Activated T-cell treated with anti-CD3 and anti-CD28 coated beads for 48 hours (primary cell): ENCODE measurements at regions not wholly inside any gene's neighbourhood (a gene's known extent, or its start where the extent isn't known, plus 50 kb on each side); places are given as distances from the start of the nearest gene placed in this dataset.

ENCODE experiments used
- DNase-seq: peaks from one replicate; pipeline ENCODE4 v3.0.0-alpha.2; 2020; ENCODE audit warnings: low read depth

DNA sequence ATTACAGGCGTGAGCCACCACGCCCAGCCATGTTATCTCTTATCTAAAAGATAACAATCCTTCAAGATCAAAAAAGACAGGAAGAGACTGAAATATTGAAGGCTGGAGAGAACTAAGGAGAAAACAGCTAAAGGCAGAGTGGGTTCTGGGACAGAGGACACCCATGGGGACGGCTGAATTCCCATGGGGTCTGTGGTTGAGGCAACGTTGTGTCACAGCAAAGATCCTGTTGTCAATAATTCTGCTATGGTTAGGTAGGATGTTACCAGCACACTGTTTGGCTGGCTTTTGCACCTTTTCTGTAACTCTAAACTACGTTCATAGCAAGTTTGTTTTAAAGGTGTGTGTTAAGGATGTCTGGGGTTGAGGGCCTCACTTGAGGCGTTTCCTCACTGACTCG lies 137.7 kb upstream of the APCDD1 start:
- no peak for DNase-seq

DNA sequence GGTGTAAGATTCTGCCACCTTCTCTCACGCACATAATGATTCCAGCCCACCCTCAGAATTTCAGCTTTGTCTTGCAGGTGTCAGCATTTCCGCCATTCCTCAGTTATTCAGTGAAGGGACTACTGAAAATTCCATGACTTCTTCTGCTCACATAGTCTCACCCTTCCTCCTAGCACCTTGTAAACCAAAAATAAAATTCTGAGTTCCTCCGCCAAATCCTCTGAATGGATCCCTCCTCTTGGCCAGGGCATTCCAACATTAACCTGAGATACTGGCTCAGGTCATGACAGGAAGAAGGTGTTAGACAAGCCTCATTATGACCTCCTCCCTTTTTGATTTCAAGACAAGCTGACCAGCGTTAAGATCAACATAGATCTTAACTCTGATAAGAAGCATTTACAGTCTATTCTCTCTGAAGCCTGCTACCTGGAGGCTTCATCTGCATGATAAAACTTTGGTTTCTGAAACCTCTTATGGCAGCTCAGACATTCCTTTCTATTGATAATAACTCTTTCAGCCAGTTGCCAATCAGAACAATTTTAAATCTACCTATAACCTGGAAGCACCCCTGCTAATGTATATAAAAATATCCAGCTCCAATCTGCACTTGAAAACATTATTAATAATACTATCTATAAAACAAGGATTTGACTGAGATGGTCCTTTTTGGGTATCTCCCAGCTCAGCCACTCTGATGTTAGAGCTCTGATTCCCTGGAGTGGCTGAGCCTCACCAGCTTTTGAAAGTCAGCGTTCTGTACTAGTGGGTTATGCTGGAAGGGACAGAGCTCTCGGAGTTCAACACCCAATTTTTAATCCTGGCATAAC lies 136.4 kb upstream of the APCDD1 start:
- DNase-seq, result no peak

- DNase-seq, result no peak
Observed at GRCh38 chr18:10318691-10318970, 135.8 kb upstream of the APCDD1 start.

DNA sequence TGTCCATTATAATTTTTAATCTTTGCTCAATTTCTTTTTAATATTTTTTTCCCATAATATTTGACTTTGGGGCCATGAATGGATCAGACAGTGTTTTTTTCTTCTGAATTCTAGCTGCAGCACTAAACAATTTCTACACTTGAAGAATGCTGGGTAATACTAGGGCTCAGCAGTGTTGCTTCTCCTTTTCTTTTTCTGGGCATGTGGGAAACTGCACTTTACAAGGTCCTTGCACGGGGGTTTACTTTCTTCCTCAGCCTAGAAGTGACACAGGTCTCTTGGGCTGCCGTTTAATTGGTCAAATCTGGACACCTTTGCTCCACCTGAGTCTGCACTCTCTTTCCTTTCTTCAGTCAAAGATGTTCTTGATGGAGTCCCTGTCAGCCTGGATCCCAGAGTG lies 135.4 kb upstream of the APCDD1 start:
- DNase-seq, result no peak

DNA sequence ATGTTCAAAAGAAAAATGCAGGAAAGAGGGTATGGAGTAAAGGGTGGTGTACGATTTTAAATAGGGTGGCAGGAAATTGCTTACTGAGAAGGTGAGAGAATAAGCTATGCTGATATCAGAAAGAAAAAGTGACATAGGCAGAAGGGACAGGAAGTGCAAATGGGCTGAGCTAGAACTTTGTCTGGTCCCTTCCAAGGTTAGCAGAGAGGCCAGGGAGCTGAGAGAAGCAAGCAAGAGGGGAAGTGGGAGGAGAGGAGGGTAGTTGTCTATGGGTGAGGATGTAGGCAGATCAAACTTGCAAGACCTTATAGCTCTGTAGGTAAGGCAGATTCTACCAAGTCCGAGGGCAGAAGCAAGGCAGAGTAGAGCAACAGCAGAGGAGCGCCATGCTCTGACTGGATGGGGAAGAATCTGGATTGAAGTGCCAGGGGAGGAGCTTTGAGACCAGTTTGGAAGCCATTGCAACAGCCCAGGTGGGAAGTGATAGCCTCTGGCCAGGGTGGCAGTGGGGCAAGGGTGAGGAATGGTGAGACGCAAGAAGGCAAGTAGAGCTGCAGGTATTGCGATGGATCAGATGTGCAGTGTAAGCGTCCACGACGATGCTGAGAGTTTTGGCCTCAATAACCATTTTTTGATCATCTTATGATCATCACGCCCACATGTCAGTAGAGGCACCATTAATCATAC lies 134.4 kb upstream of the APCDD1 start:
- no peak for DNase-seq

- no peak for DNase-seq
Observed at GRCh38 chr18:10320791-10321190, 133.6 kb upstream of the APCDD1 start.

DNA sequence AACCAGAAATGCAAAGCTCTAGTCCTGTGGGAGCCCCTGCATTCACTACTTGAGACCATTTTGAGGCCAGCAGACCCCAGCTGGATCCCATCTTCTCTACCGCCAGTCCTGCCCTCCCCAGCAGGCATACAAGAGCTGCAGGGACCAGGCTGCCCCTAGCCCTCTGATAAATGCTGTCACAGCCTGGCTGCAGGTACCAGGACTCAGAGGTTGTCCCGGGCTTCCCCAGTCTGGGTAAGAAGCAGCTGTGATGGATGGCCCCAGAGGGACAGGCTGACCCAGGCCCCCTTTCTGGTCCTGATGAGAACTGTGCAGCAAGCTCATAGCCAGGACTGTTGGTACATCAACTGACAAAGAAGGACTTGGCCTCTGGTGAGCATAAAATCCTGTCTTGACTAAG lies 132.9 kb upstream of the APCDD1 start:
- no peak for DNase-seq

DNA sequence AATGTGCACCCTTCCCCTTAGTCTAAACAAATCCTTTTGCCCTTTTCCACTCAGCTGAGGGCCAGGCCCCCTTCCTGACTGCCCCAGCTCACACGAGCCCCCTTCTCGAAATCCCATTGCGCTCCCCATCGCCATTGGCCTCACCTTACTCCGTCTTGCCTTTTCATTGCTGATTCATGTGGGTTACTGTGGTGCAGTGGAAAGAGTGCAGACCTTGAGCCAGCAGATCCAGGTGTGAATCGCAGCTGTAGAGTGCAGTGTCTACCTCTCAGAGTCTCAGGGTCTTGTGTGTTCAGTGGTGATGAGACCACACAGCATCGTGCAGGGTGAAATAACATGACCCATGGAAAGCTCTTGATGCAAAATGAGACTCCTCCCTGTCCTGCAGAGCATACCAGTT lies 132.4 kb upstream of the APCDD1 start:
- DNase-seq, result no peak

DNA sequence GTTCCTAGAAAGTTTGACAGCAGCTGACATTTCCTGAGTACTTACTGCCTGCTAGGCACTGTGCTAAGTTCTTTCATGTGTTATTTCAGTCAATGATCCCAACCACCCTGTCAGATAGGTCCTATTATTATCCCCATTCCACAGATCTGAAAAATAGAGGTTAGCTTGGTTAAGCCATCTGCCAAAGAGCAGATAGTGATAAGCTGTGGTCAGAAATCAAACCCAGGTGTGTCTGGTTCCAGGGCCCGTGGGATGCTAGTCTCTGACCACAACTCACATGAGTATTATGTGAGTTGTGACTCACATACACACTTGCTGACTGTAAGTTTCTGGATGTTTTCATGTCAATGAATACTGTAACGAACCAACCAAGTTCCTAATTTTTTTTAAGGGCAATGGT lies 132.0 kb upstream of the APCDD1 start:
- no peak for DNase-seq

- no peak for DNase-seq
Observed at GRCh38 chr18:10329101-10329500, 125.3 kb upstream of the APCDD1 start.

DNA sequence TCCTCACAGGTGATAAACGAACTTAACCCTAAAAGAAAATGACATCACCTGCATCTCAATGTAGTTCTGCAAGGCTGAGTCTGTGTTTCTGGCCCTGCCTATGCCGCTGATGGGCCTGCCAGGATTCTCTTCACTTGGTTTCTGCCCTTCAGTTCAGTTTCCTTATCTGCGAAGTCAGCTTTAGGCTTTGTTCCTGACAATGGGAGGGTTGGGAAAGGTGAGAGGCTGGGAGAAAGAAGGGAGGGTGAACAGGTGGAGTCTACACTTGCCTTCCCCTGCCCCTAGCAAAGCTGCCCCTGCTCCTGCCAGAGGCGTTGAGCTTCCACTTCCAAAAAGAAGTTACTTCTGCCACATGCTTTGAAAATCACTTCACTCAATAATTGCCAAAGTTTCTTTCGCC lies 124.0 kb upstream of the APCDD1 start:
- no peak for DNase-seq

- DNase-seq, result no peak
Observed at GRCh38 chr18:10332452-10332851, 122.0 kb upstream of the APCDD1 start.

GRCh38 chr18:10336749-10337350 lies 117.6 kb upstream of the APCDD1 start:
- DNase-seq, result no peak

GRCh38 chr18:10340821-10341220 lies 113.6 kb upstream of the APCDD1 start:
- DNase-seq, result no peak

DNA sequence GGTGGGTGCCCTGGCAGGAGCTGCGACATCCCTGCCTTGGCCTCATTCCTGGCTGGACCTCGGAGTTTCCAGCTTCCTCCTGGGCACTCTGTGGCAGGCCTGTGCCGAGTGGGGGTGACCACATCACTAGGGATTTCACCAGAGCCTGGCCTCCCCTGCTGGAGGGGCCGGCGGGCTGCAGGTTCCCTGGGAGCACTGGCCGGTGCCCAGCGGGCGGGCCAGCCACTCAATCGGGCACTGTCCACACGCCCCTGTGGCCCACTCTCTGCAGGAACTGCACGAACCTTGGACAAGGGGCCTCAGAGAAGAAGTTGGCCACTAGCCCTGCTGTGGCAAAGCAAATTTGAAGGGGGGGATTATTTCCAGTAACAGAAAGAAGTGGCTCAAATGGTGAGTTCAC lies 110.7 kb upstream of the APCDD1 start:
- DNase-seq, result no peak

- no peak for DNase-seq
Observed at GRCh38 chr18:10346749-10347415, 107.6 kb upstream of the APCDD1 start.

GRCh38 chr18:10349561-10349960 lies 104.9 kb upstream of the APCDD1 start:
- no peak for DNase-seq

GRCh38 chr18:10350661-10351060 lies 103.8 kb upstream of the APCDD1 start:
- no peak for DNase-seq

DNA sequence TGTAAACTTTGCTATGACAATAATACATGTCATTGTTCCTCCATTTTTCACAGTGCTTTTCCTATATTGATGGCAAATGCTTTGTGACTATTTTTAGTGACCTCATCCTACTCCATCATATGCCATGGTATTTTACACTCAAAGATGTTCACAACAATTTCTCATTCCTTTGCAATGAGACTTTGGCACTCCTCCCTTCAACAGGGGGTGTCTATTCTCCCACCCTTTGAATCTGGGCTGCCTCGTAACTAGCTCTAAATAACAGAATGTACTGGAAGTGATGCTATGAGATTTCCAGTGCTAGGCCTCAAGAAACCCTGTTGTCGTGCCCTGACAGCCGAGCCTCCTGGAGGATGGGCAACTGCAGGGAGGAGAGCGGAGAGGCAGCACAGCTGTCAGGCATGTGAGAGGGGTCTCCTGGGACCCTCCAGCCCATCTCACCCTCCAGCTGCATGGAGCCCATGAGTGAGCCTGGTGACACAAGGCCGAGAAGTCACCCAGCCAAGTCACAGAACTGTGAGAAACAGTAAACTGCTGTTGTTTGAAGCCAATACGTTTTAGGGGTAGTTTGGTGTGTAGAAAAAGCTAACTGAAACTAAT lies 103.1 kb upstream of the APCDD1 start:
- no peak for DNase-seq

DNA sequence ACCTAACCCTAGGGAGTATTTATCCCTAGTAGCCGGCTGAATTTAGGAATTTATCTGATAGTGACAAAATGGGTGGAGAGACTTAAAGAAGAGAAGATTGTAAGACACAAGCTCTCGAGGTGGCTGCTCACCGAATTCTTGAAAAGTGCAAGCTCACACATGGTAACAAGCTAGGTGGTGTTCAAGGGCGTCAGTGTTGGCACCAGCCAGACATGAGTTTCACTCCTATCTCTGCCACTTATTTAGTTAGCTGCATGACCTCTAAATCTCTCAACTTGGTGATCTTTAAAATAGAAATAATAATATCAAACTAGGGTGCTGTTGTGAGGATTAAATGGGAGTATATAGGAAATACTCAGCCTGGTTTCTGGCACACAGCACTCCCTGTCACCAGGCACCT lies 102.6 kb upstream of the APCDD1 start:
- no peak for DNase-seq

- no peak for DNase-seq
Observed at GRCh38 chr18:10352671-10353070, 101.8 kb upstream of the APCDD1 start.

DNA sequence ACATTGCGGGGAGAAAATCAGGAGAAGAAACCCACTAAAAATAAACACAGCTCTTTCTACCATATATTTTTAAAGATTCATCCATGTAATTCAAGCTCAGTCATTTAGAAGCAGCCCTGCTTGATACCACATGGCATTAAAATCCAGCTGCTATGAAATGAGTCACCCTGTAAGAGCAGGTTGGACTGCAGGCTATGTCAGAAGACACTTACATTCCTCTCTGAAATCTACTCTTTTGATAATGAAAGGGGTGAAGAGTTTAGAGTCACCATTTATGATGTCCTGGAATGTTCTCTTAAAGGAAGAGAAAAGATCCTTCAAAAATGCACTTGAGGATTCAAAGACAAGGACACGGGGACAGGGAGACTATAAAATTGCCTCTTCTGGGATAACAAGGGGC lies 100.6 kb upstream of the APCDD1 start:
- DNase-seq, result no peak
